Vagina (tissue), 2 donors: ENCODE measurements at regions not wholly inside any gene's neighbourhood (a gene's known extent, or its start where the extent isn't known, plus 50 kb on each side); places are given as distances from the start of the nearest gene placed in this dataset.

Source experiments
- DNase-seq, 2 donors: peaks; one replicate each; pipeline ENCODE4 v3.0.0-alpha.2; 2017; ENCODE audit errors: extremely low spot score in 2 of 2
- H3K27ac ChIP-seq: fragments of 200-600 bp; sonication (generic); one replicate; pipeline ENCODE4 v1.5.1; 2019
- H3K27me3 ChIP-seq: fragments of 200-600 bp; sonication (generic); one replicate; pipeline ENCODE4 v1.5.1; 2019
- H3K36me3 ChIP-seq, 2 donors: fragments of 200-600 bp; sonication (generic); one replicate each; pipeline ENCODE4 v1.5.1; 2017 to 2019
- H3K4me1 ChIP-seq: fragments of 200-600 bp; sonication (generic); one replicate; pipeline ENCODE4 v1.5.1; 2019
- H3K4me3 ChIP-seq, 2 donors: fragments of 200-600 bp; sonication (generic); 1 replicate in 1 of 2; 2 replicates in 1 of 2; pipeline ENCODE4 v1.5.1; 2016 to 2019
- H3K9me3 ChIP-seq: fragments of 200-600 bp; sonication (generic); one replicate; pipeline ENCODE4 v1.5.1; 2019
- POLR2A ChIP-seq, 2 donors: fragments of 450-650 bp; IDR thresholded peaks; one replicate each; pipeline ENCODE4 v1.6.1; 2017; ENCODE audit warnings: antibody characterized with exemption in 2 of 2, mild to moderate bottlenecking in 2 of 2, moderate library complexity in 2 of 2
- POLR2AphosphoS5 ChIP-seq, 2 donors: sonication (generic); formaldehyde crosslinking; IDR thresholded peaks; one replicate each; pipeline ENCODE4 v1.9.0; 2017; ENCODE audit warnings: antibody characterized with exemption in 2 of 2, mild to moderate bottlenecking in 2 of 2, low read depth in 1 of 2; ENCODE audit not compliant: insufficient read depth in 1 of 2
- intact Hi-C: fragments of 100-400 bp; cut with DNase I; formaldehyde crosslinking; loops from one replicate; pipeline ENCODE4 v1.15.1; 2023
- TF ChIP-seq, protein P1 (sequence below), 3 experiments: fragments of 450-650 bp in 2 of 3; fragments of 200-600 bp in 1 of 3; sonication (generic) in 1 of 3; IDR thresholded peaks; one replicate each; pipeline ENCODE4 v1.5.1; 2017 to 2019; ENCODE audit warnings: antibody characterized with exemption in 3 of 3, mild to moderate bottlenecking in 2 of 3, moderate library complexity in 2 of 3

DNA sequence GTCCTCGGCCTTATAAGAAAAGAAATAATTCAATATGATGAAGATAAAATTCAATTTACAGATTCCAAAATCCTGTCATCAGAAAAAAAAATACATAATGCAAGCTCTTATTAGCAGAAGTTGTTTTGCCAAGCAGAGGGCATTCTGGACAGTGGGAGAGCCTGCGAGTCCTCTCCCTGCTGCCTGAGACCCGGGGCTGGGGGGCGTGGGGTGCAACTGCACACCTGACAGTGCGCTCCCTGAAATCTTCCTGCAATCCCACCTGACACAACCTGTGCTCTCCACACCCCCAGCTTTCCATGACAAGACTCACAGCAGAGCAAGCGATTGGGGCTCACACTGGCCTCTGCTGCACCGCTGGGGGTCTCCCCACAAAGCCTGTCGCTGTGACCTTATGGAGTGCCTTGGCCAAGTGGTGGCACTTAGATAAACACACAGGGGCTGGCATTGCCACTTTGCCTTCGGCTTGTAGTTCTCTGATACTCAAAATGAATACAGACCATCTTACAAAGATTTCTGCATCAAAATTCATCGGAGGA, 130.3 kb upstream of the PDE10A start:
- Histone ChIP-seq H3K27me3 (no peaks in the 10 kb centered on the region), H3K4me1 (no peaks in the 10 kb centered on the region), H3K36me3 (no peaks in the 10 kb centered on the region), H3K9me3 (no peaks in the 10 kb centered on the region), H3K4me3 (no peak overlapping the region), H3K27ac (no peak overlapping the region)
- peak in 1 of 2 donors; percentile 67 for DNase-seq
- intact Hi-C loops = no loop called here
- TF ChIP-seq POLR2A (IDR thresholded peaks at IDR 0.05) = no peak
- no peak for TF ChIP-seq POLR2AphosphoS5 (IDR thresholded peaks at IDR 0.05; ENCODE audit: insufficient read depth in 1 of 2, low read depth in 1 of 2)
- TF ChIP-seq, protein P1, sequence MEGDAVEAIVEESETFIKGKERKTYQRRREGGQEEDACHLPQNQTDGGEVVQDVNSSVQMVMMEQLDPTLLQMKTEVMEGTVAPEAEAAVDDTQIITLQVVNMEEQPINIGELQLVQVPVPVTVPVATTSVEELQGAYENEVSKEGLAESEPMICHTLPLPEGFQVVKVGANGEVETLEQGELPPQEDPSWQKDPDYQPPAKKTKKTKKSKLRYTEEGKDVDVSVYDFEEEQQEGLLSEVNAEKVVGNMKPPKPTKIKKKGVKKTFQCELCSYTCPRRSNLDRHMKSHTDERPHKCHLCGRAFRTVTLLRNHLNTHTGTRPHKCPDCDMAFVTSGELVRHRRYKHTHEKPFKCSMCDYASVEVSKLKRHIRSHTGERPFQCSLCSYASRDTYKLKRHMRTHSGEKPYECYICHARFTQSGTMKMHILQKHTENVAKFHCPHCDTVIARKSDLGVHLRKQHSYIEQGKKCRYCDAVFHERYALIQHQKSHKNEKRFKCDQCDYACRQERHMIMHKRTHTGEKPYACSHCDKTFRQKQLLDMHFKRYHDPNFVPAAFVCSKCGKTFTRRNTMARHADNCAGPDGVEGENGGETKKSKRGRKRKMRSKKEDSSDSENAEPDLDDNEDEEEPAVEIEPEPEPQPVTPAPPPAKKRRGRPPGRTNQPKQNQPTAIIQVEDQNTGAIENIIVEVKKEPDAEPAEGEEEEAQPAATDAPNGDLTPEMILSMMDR (IDR thresholded peaks at IDR 0.05) = no peak

DNA sequence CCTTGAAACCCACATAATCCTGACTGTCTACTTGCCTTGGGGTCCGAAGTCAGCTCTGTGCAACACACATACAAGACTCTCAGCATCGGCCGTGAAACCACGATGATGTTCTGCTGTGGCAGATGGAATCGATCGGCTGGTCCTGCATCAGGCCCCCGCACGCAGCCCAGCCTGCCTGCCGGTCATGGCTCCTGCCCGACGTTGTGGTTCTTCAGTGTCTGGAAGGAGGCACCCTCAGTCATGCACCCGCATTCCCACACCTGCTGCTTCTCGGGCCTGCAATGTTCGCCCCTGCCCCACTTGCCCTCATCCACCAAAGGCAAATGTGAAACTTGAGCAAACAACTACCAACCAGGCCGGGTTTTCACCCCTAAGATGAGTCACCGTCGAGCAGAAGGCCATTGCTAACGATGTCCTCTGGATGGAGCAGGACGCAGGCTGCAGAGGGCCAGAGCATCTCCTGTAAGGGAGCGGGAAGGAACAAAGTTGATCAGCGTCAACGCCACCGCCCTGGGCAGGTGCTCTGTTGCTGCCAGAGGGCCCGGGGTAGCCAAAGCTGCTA, 128.9 kb upstream of the PDE10A start:
- no peaks in the 10 kb centered on the region for H3K9me3 ChIP-seq
- no peak overlapping the region for H3K4me3 ChIP-seq
- no peak overlapping the region for H3K27ac ChIP-seq
- H3K36me3 ChIP-seq = no peaks in the 10 kb centered on the region
- intact Hi-C loops = no loop called here
- no peaks in the 10 kb centered on the region for H3K4me1 ChIP-seq
- H3K27me3 ChIP-seq = no peaks in the 10 kb centered on the region
- DNase-seq = peak in 1 of 2 donors; percentile 76
- TF ChIP-seq POLR2A (IDR thresholded peaks at IDR 0.05) = no peak
- TF ChIP-seq POLR2AphosphoS5 (IDR thresholded peaks at IDR 0.05; ENCODE audit: insufficient read depth in 1 of 2, low read depth in 1 of 2) = no peak
- TF ChIP-seq, protein P1 (IDR thresholded peaks at IDR 0.05) = no peak

DNA sequence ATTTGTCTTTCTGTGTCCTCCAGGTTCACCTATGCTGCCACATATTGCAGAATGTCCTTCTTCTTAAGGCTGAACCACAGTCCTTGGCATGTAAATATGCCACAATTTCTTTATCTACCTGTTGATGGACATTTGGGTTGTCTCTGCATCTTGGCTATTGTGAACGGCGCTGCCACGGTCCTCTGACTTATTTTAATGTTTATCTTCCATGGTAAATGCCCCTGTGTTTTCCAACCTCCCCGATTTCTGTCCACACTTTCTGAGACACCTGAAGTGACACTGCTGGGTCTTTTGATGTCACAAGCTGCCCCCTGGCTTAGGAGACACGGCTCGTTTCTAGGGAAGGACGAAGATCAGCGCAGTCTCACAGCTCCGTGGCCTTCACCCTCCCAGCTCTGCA, 128.3 kb upstream of the PDE10A start:
- Histone ChIP-seq H3K4me3 (no peak overlapping the region), H3K27me3 (no peaks in the 10 kb centered on the region), H3K27ac (no peak overlapping the region), H3K36me3 (no peaks in the 10 kb centered on the region), H3K4me1 (no peaks in the 10 kb centered on the region), H3K9me3 (no peaks in the 10 kb centered on the region)
- intact Hi-C loops = no loop called here
- DNase-seq = peak in 1 of 2 donors; percentile 64
- TF ChIP-seq POLR2AphosphoS5 (IDR thresholded peaks at IDR 0.05; ENCODE audit: insufficient read depth in 1 of 2, low read depth in 1 of 2) = no peak
- TF ChIP-seq, protein P1 (IDR thresholded peaks at IDR 0.05) = no peak
- no peak for TF ChIP-seq POLR2A (IDR thresholded peaks at IDR 0.05)

DNA sequence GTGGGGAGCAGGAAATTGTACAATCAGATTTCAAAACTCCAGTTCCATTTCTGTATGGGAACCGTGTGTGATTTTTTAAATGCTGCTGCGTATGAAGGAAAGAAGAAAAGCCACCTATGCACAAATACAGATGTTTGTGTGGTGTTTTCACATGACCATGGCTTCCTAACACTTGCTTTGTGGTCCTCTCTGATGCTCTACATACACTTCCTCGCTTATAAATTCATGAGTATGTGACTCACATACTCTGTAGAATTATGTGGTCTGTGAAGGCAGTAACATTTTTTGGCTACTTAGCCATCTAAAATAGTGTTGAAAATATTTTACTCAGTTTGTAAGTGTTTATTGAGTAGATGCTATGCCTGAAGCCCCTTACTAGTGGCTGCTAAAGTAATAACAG, 119.8 kb upstream of the PDE10A start:
- no peak overlapping the region for H3K27ac ChIP-seq
- no peaks in the 10 kb centered on the region for H3K36me3 ChIP-seq
- no peak overlapping the region for H3K4me3 ChIP-seq
- no peaks in the 10 kb centered on the region for H3K9me3 ChIP-seq
- intact Hi-C loops = no loop called here
- H3K27me3 ChIP-seq = no peaks in the 10 kb centered on the region
- no peaks in the 10 kb centered on the region for H3K4me1 ChIP-seq
- DNase-seq = no peak
- no peak for TF ChIP-seq POLR2A (IDR thresholded peaks at IDR 0.05)
- no peak for TF ChIP-seq POLR2AphosphoS5 (IDR thresholded peaks at IDR 0.05; ENCODE audit: insufficient read depth in 1 of 2, low read depth in 1 of 2)
- TF ChIP-seq, protein P1 (IDR thresholded peaks at IDR 0.05) = no peak

DNA sequence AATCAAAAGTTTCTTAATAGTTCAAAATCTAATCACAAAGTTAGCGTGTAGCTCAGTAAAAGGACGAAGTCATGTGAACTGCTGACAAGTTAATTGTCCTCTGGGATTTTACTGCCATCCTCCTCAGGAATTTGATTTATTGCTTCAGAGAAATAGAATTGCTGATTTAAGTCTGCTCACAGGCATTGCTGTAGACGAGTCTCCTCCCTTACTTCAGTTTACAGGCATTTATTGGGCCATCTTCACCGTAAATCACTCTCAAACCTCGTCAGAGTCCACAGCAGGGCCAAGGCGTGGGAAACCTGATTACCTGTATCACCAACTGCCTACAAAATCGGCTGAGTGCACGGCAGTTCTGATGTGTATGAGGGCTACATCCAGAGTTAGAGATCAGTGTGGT, 119.1 kb upstream of the PDE10A start:
- H3K27me3 ChIP-seq = no peaks in the 10 kb centered on the region
- H3K36me3 ChIP-seq = no peaks in the 10 kb centered on the region
- no peaks in the 10 kb centered on the region for H3K9me3 ChIP-seq
- TF ChIP-seq POLR2AphosphoS5 (IDR thresholded peaks at IDR 0.05; ENCODE audit: insufficient read depth in 1 of 2, low read depth in 1 of 2) (no peak), POLR2A (IDR thresholded peaks at IDR 0.05) (no peak)
- TF ChIP-seq, protein P1 (IDR thresholded peaks at IDR 0.05) = no peak
- intact Hi-C loops = no loop called here
- H3K4me3 ChIP-seq = no peak overlapping the region
- DNase-seq = no peak
- no peak overlapping the region for H3K27ac ChIP-seq
- no peaks in the 10 kb centered on the region for H3K4me1 ChIP-seq
